ENCODE measurements at regions not wholly inside any gene's neighbourhood (a gene's known extent, or its start where the extent isn't known, plus 50 kb on each side); places are given as distances from the start of the nearest gene placed in this dataset.

GRCh38 chr6:91653895-91654294, 1067.0 kb upstream of the MAP3K7 start:
- H3K27ac ChIP-seq (ENCODE audit: low read depth in 1 of 2, low read length in 1 of 2), result no peak overlapping the region
- H3K27me3 ChIP-seq (ENCODE audit: control insufficient read depth in 3 of 3, insufficient read depth in 3 of 3, low read length in 2 of 3), result no peaks in the 10 kb centered on the region
- H3K4me3 ChIP-seq, result no peak overlapping the region
- no peak for DNase-seq
- peaks cover 0 to 4% (median 0%) of the 10 kb centered on the region in 4 donors for H3K9me3 ChIP-seq (ENCODE audit: control insufficient read depth in 4 of 4, insufficient read depth in 3 of 4, low read length in 3 of 4)
- no peaks in the 10 kb centered on the region for H3K36me3 ChIP-seq (ENCODE audit: control insufficient read depth in 4 of 4, insufficient read depth in 4 of 4, low read length in 4 of 4)
- no peak for TF ChIP-seq CTCF (IDR thresholded peaks at IDR 0.05; ENCODE audit: control extremely low read depth, extremely low read depth)
- H3K9ac ChIP-seq (ENCODE audit: insufficient read depth in 1 of 2, low read length in 2 of 2), result no peak overlapping the region
- ATAC-seq (ENCODE audit: insufficient read depth, low FRiP score), result no peak
- no peaks in the 10 kb centered on the region for H3K4me1 ChIP-seq (ENCODE audit: control insufficient read depth in 5 of 5, insufficient read depth in 5 of 5, low read length in 5 of 5)
- 42 to 44% methylated on average over 5 of the region's 5 CpGs for WGBS, 2 donors

- ATAC-seq (ENCODE audit: insufficient read depth, low FRiP score), result no peak
- peaks cover 0 to 4% (median 0%) of the 10 kb centered on the region in 4 donors for H3K9me3 ChIP-seq (ENCODE audit: control insufficient read depth in 4 of 4, insufficient read depth in 3 of 4, low read length in 3 of 4)
- no peaks in the 10 kb centered on the region for H3K4me1 ChIP-seq (ENCODE audit: control insufficient read depth in 5 of 5, insufficient read depth in 5 of 5, low read length in 5 of 5)
- H3K4me3 ChIP-seq, result no peak overlapping the region
- WGBS, 2 donors, result 78 to 83% methylated on average over 6 of the region's 6 CpGs
- TF ChIP-seq CTCF (IDR thresholded peaks at IDR 0.05; ENCODE audit: control extremely low read depth, extremely low read depth), result no peak
- no peak overlapping the region for H3K27ac ChIP-seq (ENCODE audit: low read depth in 1 of 2, low read length in 1 of 2)
- H3K36me3 ChIP-seq (ENCODE audit: control insufficient read depth in 4 of 4, insufficient read depth in 4 of 4, low read length in 4 of 4), result no peaks in the 10 kb centered on the region
- no peak for DNase-seq
- no peaks in the 10 kb centered on the region for H3K27me3 ChIP-seq (ENCODE audit: control insufficient read depth in 3 of 3, insufficient read depth in 3 of 3, low read length in 2 of 3)
- H3K9ac ChIP-seq (ENCODE audit: insufficient read depth in 1 of 2, low read length in 2 of 2), result no peak overlapping the region
Measured at GRCh38 chr6:91653076-91653723, 1066.3 kb upstream of the MAP3K7 start.

GRCh38 chr6:91646649-91647048, 1059.8 kb upstream of the MAP3K7 start:
- Histone ChIP-seq H3K4me3 (no peak overlapping the region), H3K36me3 (ENCODE audit: control insufficient read depth in 4 of 4, insufficient read depth in 4 of 4, low read length in 4 of 4) (no peaks in the 10 kb centered on the region), H3K27me3 (ENCODE audit: control insufficient read depth in 3 of 3, insufficient read depth in 3 of 3, low read length in 2 of 3) (no peaks in the 10 kb centered on the region), H3K9me3 (ENCODE audit: control insufficient read depth in 4 of 4, insufficient read depth in 3 of 4, low read length in 3 of 4) (no peaks in the 10 kb centered on the region), H3K4me1 (ENCODE audit: control insufficient read depth in 5 of 5, insufficient read depth in 5 of 5, low read length in 5 of 5) (no peaks in the 10 kb centered on the region), H3K9ac (ENCODE audit: insufficient read depth in 1 of 2, low read length in 2 of 2) (no peak overlapping the region), H3K27ac (ENCODE audit: low read depth in 1 of 2, low read length in 1 of 2) (no peak overlapping the region)
- 45 to 75% methylated on average over 1 of the region's 1 CpG for WGBS, 2 donors
- no peak for TF ChIP-seq CTCF (IDR thresholded peaks at IDR 0.05; ENCODE audit: control extremely low read depth, extremely low read depth)
- no peak for DNase-seq
- no peak for ATAC-seq (ENCODE audit: insufficient read depth, low FRiP score)

GRCh38 chr6:91645811-91646210, 1058.9 kb upstream of the MAP3K7 start:
- Histone ChIP-seq H3K9ac (ENCODE audit: insufficient read depth in 1 of 2, low read length in 2 of 2) (no peak overlapping the region), H3K27ac (ENCODE audit: low read depth in 1 of 2, low read length in 1 of 2) (no peak overlapping the region), H3K27me3 (ENCODE audit: control insufficient read depth in 3 of 3, insufficient read depth in 3 of 3, low read length in 2 of 3) (no peaks in the 10 kb centered on the region), H3K4me3 (no peak overlapping the region), H3K4me1 (ENCODE audit: control insufficient read depth in 5 of 5, insufficient read depth in 5 of 5, low read length in 5 of 5) (no peaks in the 10 kb centered on the region), H3K9me3 (ENCODE audit: control insufficient read depth in 4 of 4, insufficient read depth in 3 of 4, low read length in 3 of 4) (no peaks in the 10 kb centered on the region), H3K36me3 (ENCODE audit: control insufficient read depth in 4 of 4, insufficient read depth in 4 of 4, low read length in 4 of 4) (no peaks in the 10 kb centered on the region)
- WGBS, 2 donors, result 87 to 88% methylated on average over 2 of the region's 2 CpGs
- ATAC-seq (ENCODE audit: insufficient read depth, low FRiP score) (no peak), DNase-seq (no peak)
- TF ChIP-seq CTCF (IDR thresholded peaks at IDR 0.05; ENCODE audit: control extremely low read depth, extremely low read depth), result no peak

All from lung (tissue), 11 donors.